Cardiac muscle cell (in vitro differentiated cells and primary cell): ENCODE measurements at regions not wholly inside any gene's neighbourhood (a gene's known extent, or its start where the extent isn't known, plus 50 kb on each side); places are given as distances from the start of the nearest gene placed in this dataset.

Experiments
- DNase-seq, 2 donors: peaks; one replicate each; pipeline versions ENCODE4 v3.0.0 to v3.0.0-alpha.2; 2010 to 2017; ENCODE audit warnings: low read depth in 1 of 2, low spot score in 1 of 2
- H3K27ac ChIP-seq: fragments of 200-600 bp; sonication (generic); 2 replicates; pipeline ENCODE4 v1.5.1; 2016
- H3K27me3 ChIP-seq: fragments of 200-600 bp; sonication (generic); 2 replicates; pipeline ENCODE4 v1.6.0; 2016; ENCODE audit warnings: control low read depth
- H3K36me3 ChIP-seq: fragments of 200-600 bp; sonication (generic); 2 replicates; pipeline ENCODE4 v1.5.1; 2016; ENCODE audit warnings: control low read depth
- H3K4me1 ChIP-seq: fragments of 200-600 bp; sonication (generic); 2 replicates; pipeline ENCODE4 v1.8.1; 2017; ENCODE audit warnings: low read depth, mild to moderate bottlenecking, mixed run types
- H3K4me3 ChIP-seq: fragments of 200-600 bp; sonication (generic); 2 replicates; pipeline ENCODE4 v1.5.1; 2016; ENCODE audit warnings: mild to moderate bottlenecking
- H3K9me3 ChIP-seq: fragments of 200-600 bp; sonication (generic); 2 replicates; pipeline ENCODE4 v1.5.1; 2017; ENCODE audit warnings: low read depth, mild to moderate bottlenecking, control low read depth
- CTCF ChIP-seq: IDR thresholded peaks from 2 replicates; pipeline ENCODE4 v1.5.1; 2012; ENCODE audit warnings: low read depth, mild to moderate bottlenecking, low read length

GRCh38 chr3:24837601-24838000 is 343.0 kb upstream of the THRB start:
- Histone ChIP-seq H3K9me3 (no peaks in the 10 kb centered on the region), H3K36me3 (no peaks in the 10 kb centered on the region), H3K4me1 (no peaks in the 10 kb centered on the region), H3K27me3 (peaks cover 24% of the 10 kb centered on the region), H3K4me3 (no peak overlapping the region), H3K27ac (no peak overlapping the region)
- DNase-seq, result no peak
- TF ChIP-seq CTCF, result no peak

- DNase-seq, result no peak
- Histone ChIP-seq H3K4me1 (no peaks in the 10 kb centered on the region), H3K9me3 (no peaks in the 10 kb centered on the region), H3K27me3 (peaks cover 15% of the 10 kb centered on the region), H3K36me3 (no peaks in the 10 kb centered on the region), H3K27ac (no peak overlapping the region), H3K4me3 (no peak overlapping the region)
- no peak for TF ChIP-seq CTCF
Observed at GRCh38 chr3:24838533-24838932, 343.9 kb upstream of the THRB start.

GRCh38 chr3:24843955-24844354 is 349.3 kb upstream of the THRB start:
- no peak for TF ChIP-seq CTCF
- Histone ChIP-seq H3K9me3 (no peaks in the 10 kb centered on the region), H3K27ac (no peak overlapping the region), H3K27me3 (no peaks in the 10 kb centered on the region), H3K36me3 (no peaks in the 10 kb centered on the region), H3K4me1 (no peaks in the 10 kb centered on the region), H3K4me3 (no peak overlapping the region)
- DNase-seq, result no peak

GRCh38 chr3:24845524-24846155 is 351.0 kb upstream of the THRB start:
- H3K9me3 ChIP-seq, result no peaks in the 10 kb centered on the region
- TF ChIP-seq CTCF, result no peak
- H3K4me1 ChIP-seq, result no peaks in the 10 kb centered on the region
- H3K36me3 ChIP-seq, result no peaks in the 10 kb centered on the region
- no peaks in the 10 kb centered on the region for H3K27me3 ChIP-seq
- no peak for DNase-seq
- no peak overlapping the region for H3K4me3 ChIP-seq
- no peak overlapping the region for H3K27ac ChIP-seq

- H3K27ac ChIP-seq, result no peak overlapping the region
- H3K9me3 ChIP-seq, result no peaks in the 10 kb centered on the region
- no peak for TF ChIP-seq CTCF
- H3K36me3 ChIP-seq, result no peaks in the 10 kb centered on the region
- no peak overlapping the region for H3K4me3 ChIP-seq
- no peak for DNase-seq
- no peaks in the 10 kb centered on the region for H3K27me3 ChIP-seq
- no peaks in the 10 kb centered on the region for H3K4me1 ChIP-seq
Observed at GRCh38 chr3:24846286-24846860, 351.7 kb upstream of the THRB start.

- Histone ChIP-seq H3K27me3 (no peaks in the 10 kb centered on the region), H3K36me3 (no peaks in the 10 kb centered on the region), H3K27ac (no peak overlapping the region), H3K9me3 (no peaks in the 10 kb centered on the region), H3K4me3 (no peak overlapping the region), H3K4me1 (no peaks in the 10 kb centered on the region)
- DNase-seq, result no peak
- no peak for TF ChIP-seq CTCF
Observed at GRCh38 chr3:24850245-24850644, 355.6 kb upstream of the THRB start.
